ENCODE measurements at regions not wholly inside any gene's neighbourhood (a gene's known extent, or its start where the extent isn't known, plus 50 kb on each side); places are given as distances from the start of the nearest gene placed in this dataset.

GRCh38 chr17:36671144-36671543 lies 69.8 kb downstream of the MRM1 start:
- no peak overlapping the region for H3K27ac Mint-ChIP-seq
- no peak for DNase-seq
- H3K9me3 Mint-ChIP-seq: no peaks in the 10 kb centered on the region
- no peak for TF ChIP-seq CTCF (IDR thresholded peaks at IDR 0.05)
- peaks cover 22% of the 10 kb centered on the region for H3K27me3 Mint-ChIP-seq (ENCODE audit: insufficient read depth)
- no peak overlapping the region for H3K4me3 Mint-ChIP-seq
- H3K4me1 Mint-ChIP-seq (ENCODE audit: low read depth): no peaks in the 10 kb centered on the region
- H3K36me3 Mint-ChIP-seq (ENCODE audit: low read depth): no peaks in the 10 kb centered on the region

GRCh38 chr17:36672403-36672918 lies 71.1 kb downstream of the MRM1 start:
- H3K27me3 Mint-ChIP-seq (ENCODE audit: insufficient read depth): peaks cover 28% of the 10 kb centered on the region
- no peaks in the 10 kb centered on the region for H3K36me3 Mint-ChIP-seq (ENCODE audit: low read depth)
- DNase-seq: no peak
- no peak for TF ChIP-seq CTCF (IDR thresholded peaks at IDR 0.05)
- H3K4me3 Mint-ChIP-seq: no peak overlapping the region
- H3K27ac Mint-ChIP-seq: no peak overlapping the region
- H3K9me3 Mint-ChIP-seq: no peaks in the 10 kb centered on the region
- no peaks in the 10 kb centered on the region for H3K4me1 Mint-ChIP-seq (ENCODE audit: low read depth)

DNA sequence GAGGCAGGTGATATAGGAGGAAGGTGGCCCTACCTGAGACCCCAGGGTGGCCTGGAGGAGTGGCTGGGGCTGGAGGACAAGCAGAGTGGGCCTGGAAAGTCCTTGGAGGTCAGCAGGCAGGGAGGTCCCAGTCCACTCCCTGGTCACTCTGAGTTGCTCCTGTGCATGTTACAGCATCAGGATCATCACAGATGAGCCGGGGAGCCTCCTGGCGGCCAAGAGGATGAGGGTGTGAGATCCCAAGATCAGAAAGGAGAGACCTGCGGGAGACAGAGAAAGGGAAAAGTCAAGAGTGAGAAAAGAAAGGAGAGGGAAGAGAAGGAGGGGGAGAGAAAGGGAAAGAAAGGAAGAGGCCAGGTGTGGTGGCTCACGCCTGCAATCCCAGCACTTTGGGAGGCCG lies 71.7 kb downstream of the MRM1 start:
- H3K4me3 Mint-ChIP-seq: no peak overlapping the region
- DNase-seq: no peak
- H3K4me1 Mint-ChIP-seq (ENCODE audit: low read depth): no peaks in the 10 kb centered on the region
- H3K36me3 Mint-ChIP-seq (ENCODE audit: low read depth): no peaks in the 10 kb centered on the region
- H3K27me3 Mint-ChIP-seq (ENCODE audit: insufficient read depth): peaks cover 28% of the 10 kb centered on the region
- no peak overlapping the region for H3K27ac Mint-ChIP-seq
- no peaks in the 10 kb centered on the region for H3K9me3 Mint-ChIP-seq
- TF ChIP-seq CTCF (IDR thresholded peaks at IDR 0.05): peak; percentile 39

DNA sequence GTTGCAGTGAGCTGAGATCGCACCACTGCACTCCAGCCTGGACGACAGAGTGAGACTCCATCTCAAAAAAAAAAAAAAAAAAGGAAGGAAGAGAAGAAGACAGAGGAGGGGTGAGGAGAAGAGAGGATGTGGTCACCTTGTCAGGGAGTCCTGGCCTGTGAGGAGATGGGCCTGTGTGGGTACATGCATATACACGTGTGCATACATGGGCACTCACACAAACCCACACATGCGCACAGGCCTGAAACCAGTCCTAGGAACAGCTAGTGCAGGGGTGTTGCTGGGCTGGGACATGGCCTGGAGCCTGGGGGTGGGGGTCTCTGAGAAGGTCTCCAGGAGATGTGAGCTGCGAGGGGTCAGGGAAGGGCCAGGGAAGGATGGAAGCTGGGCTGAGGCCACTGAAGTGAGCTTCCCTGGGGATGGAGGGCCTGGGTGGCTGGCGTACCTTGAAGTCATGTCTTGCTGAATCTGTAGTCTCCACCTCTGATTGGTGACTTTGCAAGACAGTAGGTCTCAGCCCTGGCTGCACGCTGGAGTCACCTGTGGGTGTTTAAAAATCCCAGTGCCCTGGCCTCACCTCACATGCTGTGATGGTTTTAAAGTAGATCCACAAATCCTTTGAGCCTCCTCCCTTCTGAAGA lies 72.4 kb downstream of the MRM1 start:
- DNase-seq: no peak
- H3K27me3 Mint-ChIP-seq (ENCODE audit: insufficient read depth): peaks cover 28% of the 10 kb centered on the region
- no peak overlapping the region for H3K27ac Mint-ChIP-seq
- no peak overlapping the region for H3K4me3 Mint-ChIP-seq
- H3K36me3 Mint-ChIP-seq (ENCODE audit: low read depth): no peaks in the 10 kb centered on the region
- no peaks in the 10 kb centered on the region for H3K4me1 Mint-ChIP-seq (ENCODE audit: low read depth)
- no peak for TF ChIP-seq CTCF (IDR thresholded peaks at IDR 0.05)
- no peaks in the 10 kb centered on the region for H3K9me3 Mint-ChIP-seq

DNA sequence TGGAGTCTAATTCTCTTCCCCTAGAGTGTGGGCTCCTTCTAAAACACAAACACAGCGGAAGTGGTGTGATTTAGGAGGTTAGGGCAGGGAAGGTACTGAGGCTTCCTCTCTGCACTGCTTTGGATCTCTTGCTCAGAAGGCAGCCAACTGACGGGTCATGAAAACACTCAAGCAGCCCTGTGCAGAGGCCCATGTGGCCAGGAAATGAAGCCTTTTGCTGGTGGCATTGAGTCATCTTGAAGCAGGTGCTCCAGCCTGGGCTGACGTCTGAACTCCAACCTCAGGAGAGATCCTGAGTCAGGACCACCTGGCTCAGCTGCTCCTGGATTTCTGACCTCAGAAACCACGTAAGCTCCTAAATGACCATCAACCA lies 72.9 kb downstream of the MRM1 start:
- H3K4me1 Mint-ChIP-seq (ENCODE audit: low read depth): no peaks in the 10 kb centered on the region
- H3K4me3 Mint-ChIP-seq: no peak overlapping the region
- no peak overlapping the region for H3K27ac Mint-ChIP-seq
- peaks cover 31% of the 10 kb centered on the region for H3K27me3 Mint-ChIP-seq (ENCODE audit: insufficient read depth)
- no peak for TF ChIP-seq CTCF (IDR thresholded peaks at IDR 0.05)
- H3K36me3 Mint-ChIP-seq (ENCODE audit: low read depth): no peaks in the 10 kb centered on the region
- DNase-seq: no peak
- H3K9me3 Mint-ChIP-seq: no peaks in the 10 kb centered on the region
